HG02973 (cell line): ENCODE measurements at regions not wholly inside any gene's neighbourhood (a gene's known extent, or its start where the extent isn't known, plus 50 kb on each side); places are given as distances from the start of the nearest gene placed in this dataset.
"Not testable (repeated sequence)": the region's sequence is repeated elsewhere in the genome, so short reads cannot be mapped to it uniquely, and the experiment has no call there.

Source experiments
- ATAC-seq: cut with Tn5 transposase; IDR thresholded peaks from one replicate; pipeline ENCODE4 v1.9.1; 2021; ENCODE audit warnings: moderate library complexity; ENCODE audit not compliant: unreplicated experiment

DNA sequence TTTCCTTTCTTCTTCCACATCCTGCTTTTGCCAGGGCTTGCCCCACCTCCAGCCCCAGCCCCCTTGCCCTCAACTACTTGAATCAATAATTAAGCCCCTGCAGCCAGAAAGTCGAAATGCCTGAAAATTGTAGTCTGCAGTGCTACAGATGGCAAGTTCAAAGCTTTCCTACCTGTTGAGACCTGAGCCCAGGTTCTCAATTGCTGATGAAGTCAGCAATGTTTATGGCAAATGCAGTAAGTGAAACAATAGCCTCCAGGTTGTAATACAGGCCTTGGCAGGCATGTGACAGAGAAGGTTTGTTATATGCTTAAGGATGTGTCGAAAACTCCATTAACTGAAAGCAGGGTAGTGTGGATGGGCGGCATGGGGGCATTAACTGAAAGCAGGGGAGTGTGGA is 181.1 kb upstream of the SESN3 start:
- no peak for ATAC-seq

DNA sequence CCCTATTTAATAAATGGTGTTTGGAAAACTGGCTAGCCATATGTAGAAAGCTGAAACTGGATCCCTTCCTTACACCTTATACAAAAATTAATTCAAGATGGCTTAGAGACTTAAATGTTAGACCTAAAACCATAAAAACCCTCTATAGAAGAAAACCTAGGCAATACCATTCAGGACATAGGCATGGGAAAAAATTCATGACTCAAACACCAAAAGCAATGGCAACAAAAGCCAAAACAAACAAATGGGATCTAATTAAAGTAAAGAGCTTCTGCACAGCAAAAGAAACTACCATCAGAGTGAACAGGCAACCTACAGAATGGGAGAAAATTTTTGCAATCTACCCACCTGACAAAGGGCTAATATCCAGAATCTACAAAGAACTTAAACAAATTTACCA is 179.7 kb upstream of the SESN3 start:
- ATAC-seq, result not testable (repeated sequence)

DNA sequence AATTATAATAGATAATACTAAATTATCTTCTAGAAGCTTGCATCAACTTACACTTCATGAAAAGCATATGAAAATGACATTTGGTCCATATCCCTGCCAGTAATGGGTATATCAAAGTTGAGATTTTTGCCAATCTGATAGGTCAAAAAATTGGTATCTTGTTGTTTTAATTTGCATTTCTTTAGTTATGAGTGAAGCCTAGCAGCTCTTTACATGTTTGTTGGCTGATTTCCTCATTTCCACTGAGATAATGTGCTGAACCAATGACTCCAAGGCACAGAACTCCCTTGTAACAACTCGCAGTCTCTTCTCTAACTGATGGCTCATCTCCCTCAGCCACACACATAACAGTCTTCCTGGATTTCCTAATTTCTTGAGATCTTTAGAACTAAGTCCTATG is 175.3 kb upstream of the SESN3 start:
- ATAC-seq, result no peak

DNA sequence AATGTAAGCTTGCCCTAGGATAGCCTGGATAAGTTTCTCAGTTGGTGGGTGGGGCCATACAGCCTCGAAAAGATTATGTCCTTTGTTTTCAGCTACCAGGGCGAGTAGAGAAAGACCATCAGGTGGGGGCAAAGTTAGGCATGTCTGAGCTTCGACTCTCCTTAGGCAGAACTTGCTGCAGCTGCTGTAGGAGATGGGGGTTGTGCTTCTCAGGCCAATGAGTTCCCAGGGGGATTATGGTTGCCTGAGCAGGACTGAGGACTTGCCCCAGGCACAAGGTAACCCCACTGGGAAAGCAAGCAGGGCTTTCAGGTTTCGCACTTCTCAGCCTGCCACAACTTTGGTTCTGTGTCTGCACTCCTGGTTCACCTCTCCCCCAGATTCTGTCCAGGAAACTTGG is 173.4 kb upstream of the SESN3 start:
- ATAC-seq, result no peak

- ATAC-seq, result no peak
Measured at GRCh38 chr11:95398437-95399112, 167.6 kb upstream of the SESN3 start.

DNA sequence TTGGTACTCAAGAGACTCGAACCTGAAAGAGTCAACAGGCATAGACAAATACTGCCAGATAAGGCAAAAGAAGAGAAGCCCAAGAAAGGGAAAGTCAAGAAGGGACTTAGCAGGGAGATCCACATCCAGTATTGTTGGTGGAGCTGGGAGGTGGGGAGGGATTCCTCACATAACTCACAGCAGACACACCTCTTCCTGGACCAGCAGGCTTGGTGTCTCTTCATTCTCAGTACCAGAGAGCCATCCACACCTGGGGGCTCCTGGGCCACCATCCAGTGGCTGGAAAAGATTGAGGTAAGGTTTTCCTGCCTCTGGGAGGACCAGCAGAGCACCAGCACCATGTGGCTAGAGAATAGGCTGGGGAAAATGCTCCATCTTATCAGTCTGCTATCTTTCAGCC is 161.6 kb upstream of the SESN3 start:
- no peak for ATAC-seq

DNA sequence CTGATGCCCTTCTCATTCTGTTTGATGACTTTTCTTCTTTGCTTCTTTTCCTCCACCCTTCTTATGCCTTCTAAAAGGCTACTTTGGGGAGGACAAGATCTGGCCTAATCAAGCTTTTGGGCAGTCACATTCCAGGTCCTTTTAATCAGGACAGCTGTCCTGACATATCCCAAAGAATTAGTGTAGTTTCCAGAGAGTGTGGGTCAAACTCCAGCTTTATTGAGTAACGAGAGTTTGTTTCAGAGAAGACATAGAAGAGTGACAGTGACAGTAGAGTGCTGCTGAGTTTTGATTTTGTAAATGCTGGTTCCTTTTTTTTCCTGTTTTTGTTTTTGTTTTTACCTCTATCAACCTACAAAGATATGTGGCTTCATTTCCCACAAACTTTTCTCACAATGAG is 158.4 kb upstream of the SESN3 start:
- ATAC-seq, result no peak

DNA sequence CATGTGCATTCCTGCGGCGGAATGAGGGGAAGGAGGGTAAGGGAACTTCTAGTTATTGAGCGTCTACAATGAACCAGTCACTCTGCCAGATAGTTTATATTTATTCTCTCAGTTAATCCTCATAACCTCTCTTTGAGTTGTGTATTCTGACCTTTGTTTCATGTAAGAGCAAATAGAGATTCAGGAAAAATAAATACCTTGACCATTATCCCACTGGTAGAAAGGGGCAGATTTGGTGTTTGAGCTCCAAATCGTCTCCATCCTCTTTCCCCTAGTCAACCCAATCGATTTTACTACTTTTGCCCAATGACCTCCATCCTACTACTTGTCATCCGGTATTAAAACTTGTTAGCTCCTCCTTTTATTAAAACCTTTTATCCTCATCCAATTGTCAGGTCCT is 157.1 kb upstream of the SESN3 start:
- ATAC-seq, result no peak

DNA sequence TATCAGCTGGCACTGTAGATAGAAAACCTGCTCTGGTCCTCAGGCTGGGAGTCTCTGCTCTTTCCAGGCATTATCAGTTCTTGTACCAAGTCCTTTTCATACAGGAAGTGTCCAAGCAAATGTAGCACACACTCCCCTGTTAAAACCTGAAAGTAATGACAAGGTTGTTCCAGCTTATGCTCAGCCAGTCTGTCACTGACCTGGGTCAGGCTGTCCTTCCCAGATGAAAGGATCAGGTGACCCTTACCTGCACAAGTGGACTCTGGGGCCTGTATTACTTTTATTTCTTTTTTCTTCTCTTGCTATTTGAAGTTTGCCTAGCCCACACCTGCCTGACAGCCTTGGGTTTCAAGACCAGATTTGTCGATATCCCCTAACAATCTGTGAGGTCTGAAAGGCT is 156.3 kb upstream of the SESN3 start:
- no peak for ATAC-seq

DNA sequence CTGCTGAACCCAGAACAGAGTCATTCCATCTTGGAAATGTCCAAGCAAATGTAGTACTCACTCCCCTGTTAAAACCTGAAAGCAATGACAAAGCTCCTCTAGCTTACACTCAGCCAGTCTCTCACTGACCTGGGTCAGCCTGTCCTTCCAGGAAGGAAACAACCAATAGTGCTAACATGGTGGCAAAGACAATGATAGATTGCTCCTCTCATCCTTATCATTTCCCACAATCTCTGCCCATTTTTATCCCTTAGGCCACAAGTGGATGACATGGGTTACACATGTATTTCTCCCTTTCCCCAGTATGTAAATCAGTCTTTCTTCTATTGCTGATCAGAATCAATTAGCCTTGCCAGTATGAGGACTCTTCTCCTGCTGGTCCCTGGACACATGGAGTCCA is 154.6 kb upstream of the SESN3 start:
- no peak for ATAC-seq

GRCh38 chr11:95379479-95379878 is 148.5 kb upstream of the SESN3 start:
- ATAC-seq, result no peak

DNA sequence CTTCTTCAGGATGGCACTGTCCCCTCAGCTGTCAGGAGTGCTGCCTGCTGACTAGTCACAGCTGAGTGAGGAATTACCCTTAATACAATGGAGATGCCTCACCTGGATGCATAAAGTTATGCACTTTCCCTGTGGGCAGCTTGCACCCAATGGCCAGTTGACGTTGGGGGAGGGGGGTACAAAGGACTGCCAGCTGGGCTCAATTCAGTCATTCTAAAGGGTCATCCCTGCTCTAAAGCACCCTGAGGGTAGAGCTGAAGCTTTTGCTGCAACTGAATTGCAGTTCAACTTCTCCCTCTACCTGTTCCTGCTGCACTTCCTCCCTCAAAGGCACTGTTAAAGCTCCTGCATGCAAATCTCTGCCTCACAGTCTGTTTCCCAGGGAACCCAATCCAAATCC is 147.8 kb upstream of the SESN3 start:
- no peak for ATAC-seq

GRCh38 chr11:95378111-95378510 is 147.1 kb upstream of the SESN3 start:
- ATAC-seq, result no peak

DNA sequence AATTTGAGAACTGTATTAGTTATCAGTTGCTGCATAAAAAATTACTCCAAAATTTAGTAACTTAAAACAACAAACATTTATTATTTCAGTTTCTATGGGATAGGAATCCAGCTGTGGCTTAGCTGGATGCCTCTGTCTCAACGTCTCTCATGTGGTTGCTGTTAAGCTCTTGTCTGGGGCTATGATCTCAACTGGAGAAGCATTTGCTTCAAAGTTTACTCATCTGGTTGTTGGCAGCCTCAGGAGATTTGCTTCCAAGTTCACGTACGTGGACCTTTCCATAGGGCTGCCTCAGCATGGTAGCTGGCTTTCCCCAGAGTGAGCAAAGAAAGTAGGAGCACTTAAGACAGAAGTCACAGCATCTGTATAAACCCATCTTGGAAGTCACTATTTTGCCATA is 144.9 kb upstream of the SESN3 start:
- no peak for ATAC-seq

DNA sequence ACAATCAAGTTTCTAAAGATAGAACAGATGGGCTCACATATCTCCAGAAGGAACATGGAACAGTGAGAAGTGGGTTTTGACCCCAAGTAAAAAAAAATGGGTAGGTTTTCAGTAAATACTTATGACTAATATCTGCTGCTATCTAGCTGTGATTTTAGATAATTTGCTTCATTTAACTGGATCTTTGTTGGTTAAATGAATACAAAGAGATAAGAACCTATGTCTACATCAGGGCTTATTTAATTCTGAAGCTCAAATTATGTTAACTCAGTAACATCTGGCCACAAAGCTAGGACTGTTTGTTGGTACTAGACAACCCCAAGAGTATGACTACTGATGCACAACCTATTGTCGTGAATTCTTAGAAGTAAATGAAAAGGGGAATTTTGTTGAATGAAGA is 144.4 kb upstream of the SESN3 start:
- no peak for ATAC-seq

DNA sequence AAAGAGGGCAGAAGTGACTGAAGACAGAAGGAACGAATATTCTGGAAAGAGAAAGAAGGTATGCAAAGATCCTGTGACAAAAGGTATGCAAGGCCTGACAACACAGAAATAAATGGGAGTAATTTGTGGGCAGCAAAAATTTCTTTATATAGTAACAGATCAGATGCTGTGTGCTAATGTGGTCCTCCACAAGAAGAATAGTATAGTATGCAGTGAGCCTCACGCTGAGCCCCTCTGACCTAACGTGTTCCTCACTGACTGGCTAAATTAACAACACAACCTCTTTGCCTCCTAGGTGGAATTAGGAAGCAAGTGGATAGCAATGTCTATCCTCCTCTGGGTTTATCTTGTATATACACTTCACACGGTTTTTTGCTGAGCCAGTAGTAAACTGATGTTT is 143.1 kb upstream of the SESN3 start:
- ATAC-seq, result no peak

GRCh38 chr11:95373241-95373640 is 142.2 kb upstream of the SESN3 start:
- no peak for ATAC-seq

GRCh38 chr11:95372097-95372656 is 141.2 kb upstream of the SESN3 start:
- ATAC-seq, result no peak

GRCh38 chr11:95371153-95371552 is 140.2 kb upstream of the SESN3 start:
- ATAC-seq, result no peak

DNA sequence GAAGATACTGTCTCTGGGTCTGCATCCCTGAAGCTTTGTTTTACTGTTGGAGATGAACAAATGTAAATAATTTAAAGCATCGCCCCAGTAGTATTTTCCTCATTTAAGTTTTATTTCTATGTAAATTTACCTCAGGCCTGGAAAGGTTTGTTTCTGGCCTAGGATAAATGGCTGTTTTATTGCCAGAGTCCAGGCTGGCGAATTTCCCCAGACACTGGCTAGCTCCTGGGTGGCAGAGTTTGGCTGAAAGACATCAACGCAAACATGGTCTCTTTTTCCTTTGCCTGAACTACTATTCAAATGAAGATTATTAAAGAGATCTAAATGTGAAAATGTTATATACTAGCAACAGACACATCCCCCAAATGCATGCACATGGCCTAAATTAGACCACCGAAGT is 136.7 kb upstream of the SESN3 start:
- ATAC-seq, result no peak

GRCh38 chr11:95365348-95365747 is 134.3 kb upstream of the SESN3 start:
- ATAC-seq, result no peak

DNA sequence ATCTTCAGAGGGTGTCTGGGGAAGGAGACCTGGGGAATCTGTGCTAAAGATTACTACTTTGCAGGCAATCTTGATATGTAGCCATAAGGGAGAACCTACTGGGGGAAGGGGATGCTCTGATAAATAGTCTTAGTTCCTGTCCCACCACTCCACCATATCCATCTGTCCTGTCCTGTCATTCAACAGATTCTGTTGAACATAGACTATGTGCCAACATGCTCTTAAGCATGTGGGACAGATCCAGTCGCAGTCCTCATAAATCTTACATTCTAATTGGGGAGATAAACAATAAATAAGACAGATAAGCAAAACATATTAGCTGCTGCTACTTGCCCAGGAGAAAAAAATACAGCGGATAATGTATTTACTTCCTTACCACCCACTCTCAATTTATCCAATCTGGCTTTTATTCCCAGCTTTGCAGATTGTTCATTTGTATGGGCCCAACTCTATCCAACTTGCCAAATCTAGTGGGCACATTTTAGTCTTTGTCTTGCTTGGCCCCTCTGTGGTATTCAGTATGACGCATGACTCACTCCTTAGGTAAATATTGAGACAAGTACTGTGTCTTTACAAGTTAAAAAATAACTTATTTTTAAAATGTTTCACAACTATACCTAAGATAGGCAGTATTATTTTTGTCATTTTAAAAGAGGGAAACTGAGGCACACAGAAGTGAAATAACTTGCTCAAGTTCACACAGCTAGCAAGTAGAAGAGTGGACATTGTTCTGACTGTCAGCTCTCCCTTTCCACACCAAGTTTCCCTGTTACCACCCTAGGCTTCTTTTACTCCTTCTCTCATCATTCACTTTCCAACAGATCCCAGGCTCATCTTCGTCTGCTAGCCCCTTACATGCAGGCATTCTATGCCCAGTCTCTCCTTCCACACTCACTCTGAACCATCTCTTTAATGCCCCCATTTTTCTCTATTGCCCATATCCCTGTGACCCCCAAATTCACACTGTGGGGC is 133.6 kb upstream of the SESN3 start:
- no peak for ATAC-seq
